SK-N-SH (cell line): ENCODE measurements at regions not wholly inside any gene's neighbourhood (a gene's known extent, or its start where the extent isn't known, plus 50 kb on each side); places are given as distances from the start of the nearest gene placed in this dataset.

Experiments used
- CTCF ChIA-PET: fragments of 300-600, 350-600 bp; formaldehyde crosslinking; extraction: SDS; loops from one replicate; lab custom pipeline; 2021; lab: Yijun Ruan, JAX
- POLR2A ChIA-PET: fragments of 350-600 bp; sonication (Branson Sonifier 250); formaldehyde crosslinking; extraction: SDS; loops from one replicate; lab custom pipeline; 2020; ENCODE audit warnings: antibody characterized with exemption, inconsistent platforms; lab: Yijun Ruan, JAX
- DNase-seq: peaks from one replicate; pipeline ENCODE4 v3.0.0; 2012
- H2AFZ ChIP-seq: fragments of 200-600 bp; sonication (generic); 2 replicates; pipeline ENCODE4 v1.8.1; 2016; ENCODE audit warnings: antibody characterized with exemption, mild to moderate bottlenecking, low read depth
- H3F3A ChIP-seq: fragments of 200-600 bp; sonication (generic); replicated peaks from 2 replicates; pipeline ENCODE3; 2016; ENCODE audit warnings: antibody characterized with exemption, mild to moderate bottlenecking; ENCODE audit not compliant: insufficient read depth
- H3K27ac ChIP-seq, 2 experiments: fragments of 200-500 bp in 1 of 2; fragments of 200-600 bp in 1 of 2; sonication (Bioruptor generic) in 1 of 2; sonication (generic), shearing (Covaris generic) in 1 of 2; 2 replicates each; pipeline versions ENCODE4 v1.5.1 to v1.6.1; 2014 to 2016; ENCODE audit warnings: low read depth in 2 of 2, inconsistent platforms in 1 of 2, low read length in 1 of 2, mild to moderate bottlenecking in 1 of 2, mixed read lengths in 1 of 2
- H3K27me3 ChIP-seq: fragments of 200-600 bp; sonication (generic), shearing (Covaris generic); 2 replicates; pipeline ENCODE4 v1.6.1; 2016; ENCODE audit warnings: mixed run types; ENCODE audit not compliant: insufficient read depth
- H3K36me3 ChIP-seq, 2 experiments: fragments of 200-500 bp in 1 of 2; fragments of 200-600 bp in 1 of 2; sonication (Bioruptor generic) in 1 of 2; sonication (generic) in 1 of 2; replicated peaks in 1 of 2; 2 replicates each; pipeline versions ENCODE3 to v1.5.1; 2014 to 2016; ENCODE audit warnings: low read length in 1 of 2, mild to moderate bottlenecking in 1 of 2; ENCODE audit not compliant: insufficient read depth in 2 of 2, control insufficient read depth in 1 of 2
- H3K4me1 ChIP-seq, 2 experiments: fragments of 200-500 bp in 1 of 2; fragments of 200-600 bp in 1 of 2; sonication (Bioruptor generic) in 1 of 2; sonication (generic), shearing (Covaris generic) in 1 of 2; 2 replicates each; pipeline versions ENCODE4 v1.5.1 to v1.6.1; 2014 to 2016; ENCODE audit warnings: low read depth in 1 of 2, low read length in 1 of 2, mixed run types in 1 of 2; ENCODE audit not compliant: insufficient read depth in 2 of 2, control insufficient read depth in 1 of 2
- H3K4me2 ChIP-seq: fragments of 200-600 bp; sonication (generic), shearing (Covaris generic); 2 replicates; pipeline ENCODE4 v1.6.1; 2017; ENCODE audit warnings: mixed run types
- H3K4me3 ChIP-seq, 2 experiments: fragments of 200-500 bp in 1 of 2; fragments of 200-600 bp in 1 of 2; sonication (Bioruptor generic) in 1 of 2; sonication (generic), shearing (Covaris generic) in 1 of 2; 2 replicates each; pipeline versions ENCODE4 v1.5.1 to v1.8.1; 2014 to 2016; ENCODE audit warnings: low read depth in 2 of 2, inconsistent platforms in 1 of 2, low read length in 1 of 2, mild to moderate bottlenecking in 1 of 2, mixed read lengths in 1 of 2, moderate library complexity in 1 of 2
- H3K79me2 ChIP-seq: fragments of 200-600 bp; sonication (generic); 2 replicates; pipeline ENCODE4 v1.8.1; 2017; ENCODE audit warnings: mild to moderate bottlenecking; ENCODE audit not compliant: insufficient read depth
- H3K9ac ChIP-seq: fragments of 200-600 bp; sonication (generic); 2 replicates; pipeline ENCODE4 v1.6.1; 2017; ENCODE audit warnings: mixed run types
- H3K9me2 ChIP-seq: fragments of 200-600 bp; sonication (generic); 2 replicates; pipeline ENCODE4 v1.6.1; 2017; ENCODE audit warnings: mixed run types
- H3K9me3 ChIP-seq: fragments of 200-600 bp; sonication (generic); 2 replicates; pipeline ENCODE4 v1.6.1; 2017; ENCODE audit warnings: mixed run types, mild to moderate bottlenecking, moderate library complexity
- H4K20me1 ChIP-seq: fragments of 200-600 bp; sonication (generic); 2 replicates; pipeline ENCODE4 v1.6.1; 2017; ENCODE audit warnings: mild to moderate bottlenecking, mixed run types; ENCODE audit not compliant: insufficient read depth
- CHD2 ChIP-seq: fragments of 150-350 bp; IDR thresholded peaks from 2 replicates; pipeline ENCODE4 v1.6.1; 2018; ENCODE audit warnings: low read length; ENCODE audit not compliant: partially characterized antibody
- ELF1 ChIP-seq: IDR thresholded peaks from 2 replicates; pipeline ENCODE4 v1.4.0; 2012
- EZH2phosphoT487 ChIP-seq: fragments of 200-600 bp; sonication (generic); IDR thresholded peaks from 2 replicates; pipeline ENCODE4 v1.6.1; 2017; ENCODE audit warnings: low read depth, mixed run types, mild to moderate bottlenecking, antibody characterized with exemption, moderate library complexity, borderline replicate concordance
- GABPA ChIP-seq: IDR thresholded peaks from 2 replicates; pipeline ENCODE4 v1.4.0; 2012; ENCODE audit warnings: low read depth, mild to moderate bottlenecking
- GATA2 ChIP-seq: sonication (generic); formaldehyde crosslinking; IDR thresholded peaks from 2 replicates; pipeline ENCODE4 v1.5.0; 2020; ENCODE audit warnings: mild to moderate bottlenecking, missing genetic modification reagents
- MAX ChIP-seq: IDR thresholded peaks from 2 replicates; pipeline ENCODE4 v1.4.0; 2012; ENCODE audit warnings: low read depth
- MEF2A ChIP-seq: IDR thresholded peaks from 2 replicates; pipeline ENCODE4 v1.4.0; 2012; ENCODE audit warnings: low read depth, borderline replicate concordance
- MXI1 ChIP-seq: IDR thresholded peaks from 2 replicates; pipeline ENCODE4 v1.6.1; 2012; ENCODE audit warnings: mild to moderate bottlenecking, low read depth, low read length, improper control_type of control experiment
- NFIC ChIP-seq: IDR thresholded peaks from 2 replicates; pipeline ENCODE4 v1.4.0; 2012; ENCODE audit warnings: borderline replicate concordance
- NRF1 ChIP-seq: IDR thresholded peaks from 2 replicates; pipeline ENCODE4 v1.6.1; 2012; ENCODE audit warnings: low read depth, mild to moderate bottlenecking, low read length
- PBX3 ChIP-seq: IDR thresholded peaks from 2 replicates; pipeline ENCODE4; 2012
- RCOR1 ChIP-seq: fragments of 150-350 bp; IDR thresholded peaks from 2 replicates; pipeline ENCODE4 v1.6.1; 2017; ENCODE audit warnings: antibody characterized with exemption, low read length
- REST ChIP-seq: IDR thresholded peaks from 2 replicates; pipeline ENCODE4 v1.6.1; 2012; ENCODE audit warnings: mild to moderate bottlenecking, low read depth, low read length, moderate library complexity
- RXRA ChIP-seq: IDR thresholded peaks from 2 replicates; pipeline ENCODE4 v1.4.0; 2012; ENCODE audit warnings: low read depth, mild to moderate bottlenecking, borderline replicate concordance
- SIN3A ChIP-seq: IDR thresholded peaks from 2 replicates; pipeline ENCODE4 v1.6.1; 2012; ENCODE audit warnings: low read depth, mild to moderate bottlenecking, low read length, moderate library complexity, borderline replicate concordance
- SMC3 ChIP-seq: IDR thresholded peaks from 2 replicates; pipeline ENCODE4 v1.6.1; 2012; ENCODE audit warnings: low read depth, low read length, improper control_type of control experiment
- TCF12 ChIP-seq: IDR thresholded peaks from 2 replicates; pipeline ENCODE4 v1.4.0; 2012
- TEAD4 ChIP-seq: IDR thresholded peaks from 2 replicates; pipeline ENCODE4 v1.4.0; 2012; ENCODE audit warnings: mild to moderate bottlenecking, borderline replicate concordance; ENCODE audit not compliant: insufficient read depth
- USF2 ChIP-seq: fragments of 150-350 bp; IDR thresholded peaks from 2 replicates; pipeline ENCODE4 v1.6.1; 2017; ENCODE audit warnings: antibody characterized with exemption, low read length, low read depth, borderline replicate concordance
- YY1 ChIP-seq: IDR thresholded peaks from 2 replicates; pipeline ENCODE4 v1.4.0; 2012; ENCODE audit warnings: low read depth, mild to moderate bottlenecking
- WGBS: methylation state at CpG from one replicate; pipeline ENCODE4 v1.1.6; 2017; ENCODE audit warnings: low lambda C conversion rate; 5-methylcytosine and 5-hydroxymethylcytosine counted together
- TF ChIP-seq, protein P1 (sequence below): IDR thresholded peaks from 2 replicates; pipeline ENCODE4 v1.4.0; 2012; ENCODE audit warnings: low read depth, borderline replicate concordance

GRCh38 chr3:191889756-191890155 is 428.8 kb downstream of the PYDC2 start:
- Histone ChIP-seq H3K4me2 (no peak overlapping the region), H3K9ac (no peak overlapping the region), H3K36me3 (no peaks in the 10 kb centered on the region), H3F3A (no peaks in the 10 kb centered on the region), H3K4me3 (no peak overlapping the region), H4K20me1 (no peaks in the 10 kb centered on the region), H3K27ac (no peak overlapping the region), H3K9me3 (no peaks in the 10 kb centered on the region), H3K9me2 (no peaks in the 10 kb centered on the region), H2AFZ (no peak overlapping the region), H3K27me3 (no peaks in the 10 kb centered on the region; the same call in 1 of the 2 replicates), H3K79me2 (no peaks in the 10 kb centered on the region), H3K4me1 (no peaks in the 10 kb centered on the region)
- CTCF ChIA-PET, result no interaction called here
- peak; percentile 54 for TF ChIP-seq PBX3
- no peak for TF ChIP-seq YY1
- TF ChIP-seq TCF12, result peak; percentile 12; the same call in 1 of the 2 replicates
- POLR2A ChIA-PET, result no interaction called here
- no peak for DNase-seq
- 0% methylated on average over 1 of the region's 1 CpG for WGBS

GRCh38 chr3:191894406-191894805 is 433.4 kb downstream of the PYDC2 start:
- H3K4me1 ChIP-seq, result no peaks in the 10 kb centered on the region
- H3K9ac ChIP-seq, result no peak overlapping the region
- no peaks in the 10 kb centered on the region for H3K27me3 ChIP-seq
- no peaks in the 10 kb centered on the region for H3K9me2 ChIP-seq
- ChIA-PET CTCF (no interaction called here), POLR2A (no interaction called here)
- no peak overlapping the region for H2AFZ ChIP-seq
- no peak for DNase-seq
- no peaks in the 10 kb centered on the region for H4K20me1 ChIP-seq
- no peaks in the 10 kb centered on the region for H3K36me3 ChIP-seq
- H3K27ac ChIP-seq, result no peak overlapping the region
- H3K9me3 ChIP-seq, result no peaks in the 10 kb centered on the region
- H3K79me2 ChIP-seq, result no peaks in the 10 kb centered on the region
- H3K4me3 ChIP-seq, result no peak overlapping the region
- WGBS, result 6% methylated on average over 1 of the region's 1 CpG
- no peak overlapping the region for H3K4me2 ChIP-seq
- no peaks in the 10 kb centered on the region for H3F3A ChIP-seq
- TF ChIP-seq, protein P1, sequence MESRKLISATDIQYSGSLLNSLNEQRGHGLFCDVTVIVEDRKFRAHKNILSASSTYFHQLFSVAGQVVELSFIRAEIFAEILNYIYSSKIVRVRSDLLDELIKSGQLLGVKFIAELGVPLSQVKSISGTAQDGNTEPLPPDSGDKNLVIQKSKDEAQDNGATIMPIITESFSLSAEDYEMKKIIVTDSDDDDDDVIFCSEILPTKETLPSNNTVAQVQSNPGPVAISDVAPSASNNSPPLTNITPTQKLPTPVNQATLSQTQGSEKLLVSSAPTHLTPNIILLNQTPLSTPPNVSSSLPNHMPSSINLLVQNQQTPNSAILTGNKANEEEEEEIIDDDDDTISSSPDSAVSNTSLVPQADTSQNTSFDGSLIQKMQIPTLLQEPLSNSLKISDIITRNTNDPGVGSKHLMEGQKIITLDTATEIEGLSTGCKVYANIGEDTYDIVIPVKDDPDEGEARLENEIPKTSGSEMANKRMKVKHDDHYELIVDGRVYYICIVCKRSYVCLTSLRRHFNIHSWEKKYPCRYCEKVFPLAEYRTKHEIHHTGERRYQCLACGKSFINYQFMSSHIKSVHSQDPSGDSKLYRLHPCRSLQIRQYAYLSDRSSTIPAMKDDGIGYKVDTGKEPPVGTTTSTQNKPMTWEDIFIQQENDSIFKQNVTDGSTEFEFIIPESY, result no peak
- TF ChIP-seq MAX, result no peak
- TF ChIP-seq MXI1, result no peak
- TF ChIP-seq RXRA, result no peak
- TF ChIP-seq NRF1, result no peak
- TF ChIP-seq SIN3A, result no peak
- TF ChIP-seq TEAD4, result no peak
- TF ChIP-seq CHD2, result no peak
- TF ChIP-seq NFIC, result no peak
- no peak for TF ChIP-seq GATA2 (CRISPR knock-in tag)
- TF ChIP-seq ELF1, result no peak
- TF ChIP-seq MEF2A, result no peak
- no peak for TF ChIP-seq EZH2phosphoT487
- no peak for TF ChIP-seq USF2
- no peak for TF ChIP-seq SMC3
- TF ChIP-seq PBX3, result no peak
- TF ChIP-seq RCOR1, result no peak
- no peak for TF ChIP-seq REST
- no peak for TF ChIP-seq GABPA
